ENCODE measurements at regions not wholly inside any gene's neighbourhood (a gene's known extent, or its start where the extent isn't known, plus 50 kb on each side); places are given as distances from the start of the nearest gene placed in this dataset.

- in situ Hi-C loops (cut with HindIII; ENCODE audit: low pct_ligation_motif_present, low pct_unique_long_range_greater_than_20kb, low sequenced_read_pairs), result no loop called here
- DNase-seq, result no peak
Observed at GRCh38 chr12:34379142-34379541, 356.8 kb downstream of the ALG10 start.

- in situ Hi-C loops (cut with HindIII; ENCODE audit: low pct_ligation_motif_present, low pct_unique_long_range_greater_than_20kb, low sequenced_read_pairs), result no loop called here
- DNase-seq, result no peak
Observed at GRCh38 chr12:34384693-34385092, 362.4 kb downstream of the ALG10 start.

- no peak for DNase-seq
- in situ Hi-C loops (cut with HindIII; ENCODE audit: low pct_ligation_motif_present, low pct_unique_long_range_greater_than_20kb, low sequenced_read_pairs), result no loop called here
Observed at GRCh38 chr12:34386016-34386415, 363.7 kb downstream of the ALG10 start.

GRCh38 chr12:34386621-34387255 is 364.4 kb downstream of the ALG10 start:
- DNase-seq, result no peak
- in situ Hi-C loops (cut with HindIII; ENCODE audit: low pct_ligation_motif_present, low pct_unique_long_range_greater_than_20kb, low sequenced_read_pairs), result no loop called here

GRCh38 chr12:34387711-34388635 is 365.7 kb downstream of the ALG10 start:
- in situ Hi-C loops (cut with HindIII; ENCODE audit: low pct_ligation_motif_present, low pct_unique_long_range_greater_than_20kb, low sequenced_read_pairs), result no loop called here
- DNase-seq, result no peak

GRCh38 chr12:34388636-34389377 is 366.5 kb downstream of the ALG10 start:
- in situ Hi-C loops (cut with HindIII; ENCODE audit: low pct_ligation_motif_present, low pct_unique_long_range_greater_than_20kb, low sequenced_read_pairs), result no loop called here
- no peak for DNase-seq

GRCh38 chr12:34389378-34390170 is 367.3 kb downstream of the ALG10 start:
- in situ Hi-C loops (cut with HindIII; ENCODE audit: low pct_ligation_motif_present, low pct_unique_long_range_greater_than_20kb, low sequenced_read_pairs), result no loop called here
- DNase-seq, result no peak

- in situ Hi-C loops (cut with HindIII; ENCODE audit: low pct_ligation_motif_present, low pct_unique_long_range_greater_than_20kb, low sequenced_read_pairs), result no loop called here
- no peak for DNase-seq
Observed at GRCh38 chr12:34390171-34390841, 368.0 kb downstream of the ALG10 start.

- in situ Hi-C loops (cut with HindIII; ENCODE audit: low pct_ligation_motif_present, low pct_unique_long_range_greater_than_20kb, low sequenced_read_pairs), result no loop called here
- no peak for DNase-seq
Observed at GRCh38 chr12:34390846-34391700, 368.8 kb downstream of the ALG10 start.

GRCh38 chr12:34391771-34392581 is 369.7 kb downstream of the ALG10 start:
- DNase-seq, result no peak
- in situ Hi-C loops (cut with HindIII; ENCODE audit: low pct_ligation_motif_present, low pct_unique_long_range_greater_than_20kb, low sequenced_read_pairs), result no loop called here

GRCh38 chr12:34392741-34393085 is 370.4 kb downstream of the ALG10 start:
- in situ Hi-C loops (cut with HindIII; ENCODE audit: low pct_ligation_motif_present, low pct_unique_long_range_greater_than_20kb, low sequenced_read_pairs), result no loop called here
- no peak for DNase-seq

GRCh38 chr12:34393086-34393820 is 371.0 kb downstream of the ALG10 start:
- DNase-seq, result no peak
- in situ Hi-C loops (cut with HindIII; ENCODE audit: low pct_ligation_motif_present, low pct_unique_long_range_greater_than_20kb, low sequenced_read_pairs), result no loop called here

- in situ Hi-C loops (cut with HindIII; ENCODE audit: low pct_ligation_motif_present, low pct_unique_long_range_greater_than_20kb, low sequenced_read_pairs), result no loop called here
- DNase-seq, result no peak
Observed at GRCh38 chr12:34393821-34394150, 371.5 kb downstream of the ALG10 start.

- in situ Hi-C loops (cut with HindIII; ENCODE audit: low pct_ligation_motif_present, low pct_unique_long_range_greater_than_20kb, low sequenced_read_pairs), result no loop called here
- DNase-seq, result no peak
Observed at GRCh38 chr12:34394211-34395055, 372.1 kb downstream of the ALG10 start.
